GM12891 (cell line): ENCODE measurements at regions not wholly inside any gene's neighbourhood (a gene's known extent, or its start where the extent isn't known, plus 50 kb on each side); places are given as distances from the start of the nearest gene placed in this dataset.

Source experiments
- DNase-seq: peaks from one replicate; pipeline ENCODE4 v3.0.0; 2011; ENCODE audit warnings: low spot score; ENCODE audit not compliant: insufficient read length
- FAIRE-seq: peaks from 2 replicates; lab custom pipeline; 2011; peaks lifted over from hg19 to GRCh38; lab: Jason Lieb, UNC
- PAX5 ChIP-seq: IDR thresholded peaks from 2 replicates; pipeline ENCODE4 v1.6.1; 2011; ENCODE audit warnings: low read length, moderate library complexity, mild to moderate bottlenecking; ENCODE audit not compliant: insufficient read depth, severe bottlenecking
- POLR2A ChIP-seq: IDR thresholded peaks from 2 replicates; pipeline ENCODE4 v1.6.1; 2011; ENCODE audit warnings: low read depth, low read length, control low read depth
- POLR2AphosphoS5 ChIP-seq: IDR thresholded peaks from 2 replicates; pipeline ENCODE4 v1.6.1; 2011; ENCODE audit warnings: low read depth, low read length, control low read depth
- POU2F2 ChIP-seq: IDR thresholded peaks from 2 replicates; pipeline ENCODE4 v1.6.1; 2011; ENCODE audit warnings: low read depth, mild to moderate bottlenecking, control low read depth, low read length, moderate library complexity
- SPI1 ChIP-seq: IDR thresholded peaks from 2 replicates; pipeline ENCODE4 v1.6.1; 2011; ENCODE audit warnings: low read depth, low read length, control low read depth
- TAF1 ChIP-seq: IDR thresholded peaks from 2 replicates; pipeline ENCODE4 v1.6.1; 2011; ENCODE audit warnings: low read depth, low read length, control low read depth

DNA sequence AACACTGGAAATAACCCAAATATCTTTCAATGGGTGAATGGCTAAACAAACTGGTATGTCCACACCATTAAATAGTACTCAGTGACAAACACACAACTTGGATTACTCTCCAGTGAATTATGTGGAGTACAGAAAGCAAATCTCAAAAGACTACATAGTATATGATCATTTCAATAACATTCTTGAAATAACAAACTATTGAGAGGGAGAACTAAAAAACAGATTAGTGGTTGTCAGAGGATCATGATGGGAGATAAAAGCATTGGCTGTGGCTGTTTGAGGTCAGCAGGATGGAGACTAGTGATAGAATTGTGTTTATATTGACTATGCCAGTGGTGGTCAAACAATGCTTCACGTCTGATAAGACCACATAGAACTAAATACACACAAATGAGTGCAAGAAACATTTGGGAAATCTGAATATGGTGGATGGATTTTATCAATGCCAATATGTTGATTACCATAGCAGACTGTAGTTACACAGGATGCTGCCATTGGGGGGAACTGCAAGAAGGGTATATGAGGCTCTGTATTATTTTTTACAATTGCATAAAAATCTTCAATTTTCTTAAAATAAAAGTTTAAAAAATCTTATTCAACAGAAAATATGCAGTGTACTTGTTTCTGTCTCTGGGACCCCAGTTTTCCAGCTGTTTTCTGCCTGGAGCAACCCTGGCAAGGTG, 242.0 kb downstream of the TBXT start:
- DNase-seq (no peak), FAIRE-seq (no peak)
- TF ChIP-seq TAF1: no peak
- TF ChIP-seq PAX5: no peak
- TF ChIP-seq POLR2AphosphoS5: no peak
- no peak for TF ChIP-seq POU2F2
- no peak for TF ChIP-seq SPI1
- TF ChIP-seq POLR2A: no peak

DNA sequence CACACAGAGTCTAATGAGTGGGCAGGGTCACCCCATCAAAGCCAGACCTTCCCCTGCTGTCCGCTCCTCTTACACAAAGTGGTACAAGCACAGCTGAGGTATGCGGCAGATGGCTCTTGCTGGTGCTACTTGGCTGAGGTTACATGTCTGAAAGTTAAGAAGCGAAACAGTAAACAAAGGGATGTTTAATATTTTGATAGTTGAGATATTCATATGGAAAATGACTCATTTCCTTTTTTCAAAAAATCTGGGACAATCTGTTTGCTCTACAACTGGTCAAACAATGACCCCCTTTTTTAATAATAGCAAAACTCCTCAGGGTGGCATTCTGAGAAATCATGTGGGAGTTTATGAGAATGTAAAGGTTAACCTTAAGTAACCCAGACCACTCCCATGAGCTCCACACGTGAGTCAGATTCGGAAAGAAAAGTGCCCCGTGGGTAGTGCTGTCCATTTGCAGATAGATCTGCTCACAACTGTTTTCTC, 245.3 kb downstream of the TBXT start:
- DNase-seq: no peak
- no peak for TF ChIP-seq POLR2AphosphoS5
- TF ChIP-seq TAF1: no peak
- TF ChIP-seq POLR2A: no peak
- FAIRE-seq: no peak

DNA sequence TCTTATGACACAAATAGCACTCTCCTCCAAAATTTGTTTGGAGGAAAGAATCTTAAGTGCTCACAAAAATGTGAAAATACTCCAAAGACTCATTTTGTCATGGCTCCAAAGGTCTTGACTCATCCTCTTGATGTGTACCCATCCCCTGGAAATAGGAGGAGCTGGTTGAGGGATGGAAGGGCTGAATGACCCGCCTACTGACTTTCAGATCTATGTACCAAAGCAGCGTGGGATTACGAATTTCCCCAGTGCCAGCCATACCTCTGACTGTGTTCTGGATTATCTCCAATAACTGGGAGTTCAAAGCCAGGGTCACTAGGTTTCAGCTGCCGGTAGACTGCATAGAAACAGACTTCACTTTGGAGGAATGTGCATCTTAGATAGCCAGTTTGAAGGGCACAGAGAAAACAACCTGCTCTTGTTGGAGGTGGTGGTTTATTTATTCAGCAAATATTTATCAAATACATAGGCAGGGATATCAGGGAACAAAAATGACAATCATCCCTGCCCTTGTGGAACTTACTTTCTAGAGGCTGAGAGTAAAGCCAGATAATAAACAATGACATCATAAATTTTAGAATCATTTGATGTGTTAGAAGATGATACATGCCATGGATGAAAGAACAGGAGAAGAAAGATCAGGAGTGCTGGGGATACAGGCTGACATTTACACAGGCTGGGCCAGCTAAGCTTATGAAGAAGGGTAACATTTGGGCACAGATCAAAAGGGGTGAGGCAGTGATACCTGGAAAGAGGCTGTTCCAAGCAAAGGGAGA, 246.6 kb downstream of the TBXT start:
- FAIRE-seq (no peak), DNase-seq (no peak)
- no peak for TF ChIP-seq TAF1

DNA sequence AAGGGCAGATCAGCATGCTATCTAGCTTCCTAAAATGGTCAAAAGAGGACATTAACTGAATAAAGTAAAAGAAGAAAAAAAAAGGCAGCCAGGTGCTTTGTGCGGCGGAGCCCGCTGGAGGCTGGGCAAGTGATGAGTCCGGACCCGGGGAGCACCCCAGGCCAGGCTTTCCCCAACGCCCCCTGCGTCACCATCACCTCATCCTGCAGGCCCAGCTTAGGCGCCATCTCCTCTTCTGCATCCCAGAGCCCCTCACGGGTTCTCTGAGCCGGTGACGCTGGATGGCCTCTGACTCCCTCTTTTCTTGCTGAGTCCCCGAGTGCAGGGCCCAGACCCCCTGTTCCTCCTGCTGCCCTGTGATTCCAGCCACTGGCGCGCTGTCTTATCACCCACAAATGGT, 250.1 kb downstream of the TBXT start:
- DNase-seq (no peak), FAIRE-seq (no peak)
- no peak for TF ChIP-seq TAF1
- TF ChIP-seq POLR2A: no peak
- TF ChIP-seq POU2F2: no peak
- TF ChIP-seq PAX5: no peak
- no peak for TF ChIP-seq POLR2AphosphoS5
- TF ChIP-seq SPI1: no peak

DNA sequence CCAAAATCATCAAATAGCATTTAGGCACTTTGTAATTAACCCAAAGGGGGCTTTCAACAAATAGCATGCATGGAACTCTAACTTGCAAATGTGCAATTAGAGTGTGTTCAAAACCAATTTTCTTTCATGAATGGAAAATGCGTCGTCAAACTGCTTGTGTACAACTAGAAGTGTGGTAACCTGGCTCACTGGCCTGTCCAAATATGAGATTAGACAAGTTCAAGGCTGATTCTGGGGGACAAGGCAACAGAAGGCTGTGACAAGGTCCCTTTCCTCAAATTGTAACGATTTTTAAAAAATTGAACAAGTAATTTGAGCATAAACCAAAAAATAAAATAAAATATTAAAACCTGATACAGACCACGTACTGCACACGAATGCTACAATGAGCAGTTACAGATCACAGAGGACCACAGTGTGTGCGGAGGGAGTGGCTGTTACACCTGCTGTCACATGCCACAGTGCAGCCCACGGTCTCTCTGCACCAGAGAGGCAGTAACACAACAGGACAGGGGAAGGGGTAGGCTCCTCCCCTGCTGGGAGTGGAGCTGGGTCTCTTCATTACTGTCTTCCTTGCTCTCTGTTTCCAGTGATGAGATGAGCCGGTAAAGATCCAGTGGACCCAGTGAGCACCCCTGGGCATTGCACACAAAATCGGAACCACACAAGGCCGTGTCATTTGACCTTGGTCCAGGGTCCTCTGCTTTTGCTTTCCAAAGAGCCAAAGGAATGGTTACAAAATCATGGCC, 252.2 kb upstream of the PDE10A start:
- FAIRE-seq (no peak), DNase-seq (no peak)
- TF ChIP-seq PAX5 (no peak), POLR2AphosphoS5 (no peak), POU2F2 (no peak), TAF1 (no peak), POLR2A (no peak), SPI1 (no peak)

DNA sequence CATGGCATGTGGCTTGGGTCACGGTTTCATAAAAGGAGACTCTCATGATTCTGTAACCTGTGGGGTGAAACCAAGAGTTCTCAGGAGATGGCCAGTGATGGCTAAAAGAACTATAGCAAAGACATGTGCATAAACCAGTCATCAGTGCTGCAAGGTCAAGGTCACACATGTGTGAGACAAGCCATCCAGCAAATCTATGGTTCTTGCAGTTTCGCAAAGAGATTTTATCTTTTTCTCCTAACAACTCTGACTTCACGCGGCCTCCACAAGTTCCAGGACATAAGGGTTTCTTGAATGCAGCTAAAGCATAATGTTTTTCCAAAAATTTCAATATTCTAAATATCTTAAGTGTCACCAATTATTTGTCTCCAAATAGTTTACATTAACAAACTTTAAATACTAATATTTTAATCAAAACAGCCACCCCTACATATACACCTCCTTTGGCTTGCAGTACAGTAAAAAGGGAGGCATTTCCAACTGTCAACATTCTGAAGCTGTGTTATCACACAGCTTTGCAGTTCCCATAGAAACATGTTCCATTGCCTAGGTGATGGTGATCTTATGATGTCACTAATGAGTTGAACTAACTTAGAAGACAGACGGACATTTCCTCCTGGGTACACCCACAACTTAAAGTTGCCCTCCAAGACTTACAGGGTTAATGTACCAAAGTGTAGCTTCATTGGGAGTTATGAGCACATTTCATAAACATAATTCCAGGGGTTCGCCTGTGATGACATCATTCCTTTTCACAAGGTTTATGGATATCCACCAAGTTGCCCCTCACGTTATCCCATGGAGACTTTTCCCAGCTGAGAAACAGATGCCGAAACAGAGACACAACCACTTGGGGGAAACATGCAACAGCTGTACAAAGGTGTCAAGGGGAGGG, 250.9 kb upstream of the PDE10A start:
- DNase-seq (no peak), FAIRE-seq (no peak)
- TF ChIP-seq PAX5 (no peak), POLR2A (no peak), POLR2AphosphoS5 (no peak), SPI1 (no peak), TAF1 (no peak), POU2F2 (no peak)

DNA sequence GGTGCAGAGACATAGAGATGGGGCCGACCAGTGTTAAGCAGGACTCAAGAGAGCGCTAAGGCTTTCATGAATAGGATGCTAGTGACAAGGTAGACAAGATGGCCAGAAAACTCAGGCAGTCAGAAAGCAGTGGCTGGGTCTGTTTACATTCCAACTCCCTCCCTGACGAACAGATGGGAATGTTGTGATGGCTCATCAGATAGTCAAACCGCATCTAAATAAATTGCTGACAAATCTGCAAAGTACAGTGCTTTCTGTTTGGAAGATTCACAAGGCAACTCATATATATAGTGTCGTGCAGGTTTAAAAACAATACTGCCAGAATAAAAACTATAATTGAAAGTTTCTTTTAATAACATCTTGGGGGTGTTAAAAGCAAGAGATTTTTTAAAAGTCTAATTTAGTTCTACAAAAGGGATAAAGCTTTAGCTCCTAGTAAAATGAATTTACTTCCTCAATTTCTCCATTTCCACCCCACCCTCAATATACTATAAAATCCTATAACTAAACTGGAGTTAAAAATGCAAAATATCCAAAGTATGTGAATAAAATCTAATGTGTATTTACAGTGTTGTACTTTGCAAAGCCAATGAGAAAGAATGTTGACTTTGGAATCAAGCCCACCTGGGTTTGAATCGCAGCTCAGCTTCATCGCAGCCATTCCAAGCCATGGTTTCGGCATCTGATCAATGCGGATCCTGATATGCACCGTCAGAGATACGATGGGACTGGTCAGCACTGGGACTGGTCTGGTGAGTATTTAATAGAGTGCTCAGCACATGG, 247.3 kb upstream of the PDE10A start:
- TF ChIP-seq SPI1 (no peak), TAF1 (no peak)
- DNase-seq (no peak), FAIRE-seq (no peak)

DNA sequence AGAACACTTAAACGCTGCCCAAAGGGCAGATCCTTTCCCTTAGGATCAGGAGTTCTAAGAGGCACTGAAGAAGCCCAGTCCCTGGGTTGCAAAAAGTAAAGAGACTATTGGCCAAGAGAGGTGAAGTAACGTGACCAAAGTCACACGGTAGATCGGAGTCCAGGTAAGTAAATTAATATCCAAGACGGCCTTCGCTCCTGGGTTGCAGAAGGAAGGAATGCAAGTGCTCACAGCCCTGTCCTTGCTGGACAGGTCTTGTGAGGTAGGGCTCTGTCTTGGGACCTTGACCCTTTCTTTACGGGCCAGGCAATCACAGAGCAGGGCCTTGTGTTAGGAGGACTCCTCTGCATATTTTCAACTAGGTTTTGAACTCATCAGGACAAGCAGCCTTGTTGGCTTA, 243.7 kb upstream of the PDE10A start:
- FAIRE-seq (no peak), DNase-seq (no peak)
- no peak for TF ChIP-seq SPI1
- no peak for TF ChIP-seq POLR2AphosphoS5
- TF ChIP-seq TAF1: no peak
- no peak for TF ChIP-seq POLR2A
- no peak for TF ChIP-seq PAX5
- no peak for TF ChIP-seq POU2F2

DNA sequence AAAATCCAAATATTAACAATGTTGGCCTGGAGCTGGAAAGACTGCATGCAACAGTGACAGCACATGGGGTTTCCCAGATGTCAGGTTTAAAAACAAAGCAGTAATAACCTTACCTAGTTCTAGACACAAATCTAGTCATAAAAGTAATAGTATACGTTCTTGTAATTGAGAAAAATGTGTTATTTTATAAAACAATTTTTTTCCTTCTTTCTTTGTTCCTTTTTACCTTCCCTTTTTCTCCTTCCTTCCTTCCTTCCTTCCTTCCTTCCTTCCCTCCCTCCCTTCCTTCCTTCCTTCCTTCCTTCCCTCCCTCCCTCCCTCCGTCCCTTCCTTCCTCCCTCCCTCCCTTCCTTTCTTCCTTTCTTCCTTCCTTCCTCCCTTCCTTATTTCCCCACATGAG, 242.7 kb upstream of the PDE10A start:
- TF ChIP-seq POU2F2 (no peak), POLR2AphosphoS5 (no peak), POLR2A (no peak), TAF1 (no peak), PAX5 (no peak), SPI1 (no peak)
- FAIRE-seq (no peak), DNase-seq (no peak)
